Endothelial cell of umbilical vein (primary cell): ENCODE measurements at regions not wholly inside any gene's neighbourhood (a gene's known extent, or its start where the extent isn't known, plus 50 kb on each side); places are given as distances from the start of the nearest gene placed in this dataset.

Experiments used
- BruUV-seq: library from RNA; stranded (reverse); fragments of 400-500 nt; replicated peaks from 2 replicates; lab custom pipeline; 2021; lab: Mats Ljungman, UMichigan
- CTCF ChIA-PET: fragments of 300-600, 350-600 bp; sonication (Branson Sonifier 250); formaldehyde crosslinking; loops from one replicate; lab custom pipeline; 2021; ENCODE audit warnings: antibody characterized with exemption, inconsistent platforms; lab: Charles Lee
- POLR2A ChIA-PET: fragments of 300-600, 350-600 bp; sonication (Branson Sonifier 250); formaldehyde crosslinking; loops from one replicate; lab custom pipeline; 2021; ENCODE audit warnings: antibody characterized with exemption, inconsistent platforms; lab: Charles Lee
- DNase-seq: peaks from one replicate; pipeline ENCODE4 v3.0.0-alpha.2; 2011; ENCODE audit warnings: low read depth, low spot score
- FAIRE-seq: peaks from 2 replicates; lab custom pipeline; 2011; peaks lifted over from hg19 to GRCh38; lab: Jason Lieb, UNC
- H2AFZ ChIP-seq: 2 replicates; pipeline ENCODE4 v1.6.0; 2012; ENCODE audit warnings: low read depth, low read length, control low read depth, inconsistent platforms
- H3K27ac ChIP-seq: 2 replicates; pipeline ENCODE4 v1.5.1; 2011; ENCODE audit warnings: low read depth, mild to moderate bottlenecking, control low read depth, low read length, moderate library complexity; ENCODE audit not compliant: insufficient read depth
- H3K27me3 ChIP-seq, 2 experiments: 2 replicates each; pipeline versions ENCODE4 v1.6.0 to v1.6.1; 2011; ENCODE audit warnings: low read length in 2 of 2, mixed read lengths in 1 of 2; ENCODE audit not compliant: control insufficient read depth in 2 of 2, insufficient read depth in 2 of 2
- H3K36me3 ChIP-seq, 2 experiments: 2 replicates in 1 of 2; 3 replicates in 1 of 2; pipeline ENCODE4 v1.5.1; 2011; ENCODE audit warnings: low read length in 2 of 2, mild to moderate bottlenecking in 1 of 2, moderate library complexity in 1 of 2; ENCODE audit not compliant: control insufficient read depth in 2 of 2, insufficient read depth in 2 of 2; ENCODE audit errors: extremely low read depth in 1 of 2
- H3K4me1 ChIP-seq: 3 replicates; pipeline ENCODE4 v1.5.1; 2011; ENCODE audit warnings: mild to moderate bottlenecking, low read length; ENCODE audit not compliant: control insufficient read depth, insufficient read depth; ENCODE audit errors: extremely low read depth
- H3K4me2 ChIP-seq: 2 replicates; pipeline ENCODE4 v1.6.1; 2011; ENCODE audit warnings: low read length, control low read depth, mixed read lengths; ENCODE audit not compliant: insufficient read depth
- H3K4me3 ChIP-seq, 3 experiments: fragments of 200-600 bp in 1 of 3; sonication (generic), shearing (Covaris generic) in 1 of 3; replicated peaks in 1 of 3; 2 replicates each; pipeline ENCODE4 v1.5.1; 2011 to 2016; ENCODE audit warnings: control low read depth in 3 of 3, low read length in 3 of 3, mild to moderate bottlenecking in 2 of 3, inconsistent platforms in 1 of 3, low read depth in 1 of 3, moderate library complexity in 1 of 3; ENCODE audit not compliant: insufficient read depth in 1 of 3
- H3K79me2 ChIP-seq: 2 replicates; pipeline ENCODE4 v1.6.0; 2012; ENCODE audit warnings: low read length, inconsistent platforms; ENCODE audit not compliant: control insufficient read depth, insufficient read depth
- H3K9ac ChIP-seq: replicated peaks from 2 replicates; pipeline ENCODE3; 2011; ENCODE audit warnings: low read length, control low read depth; ENCODE audit not compliant: insufficient read depth; ENCODE audit errors: extremely low read depth
- H3K9me1 ChIP-seq: replicated peaks from 3 replicates; pipeline ENCODE4 v1.6.0; 2011; ENCODE audit warnings: mild to moderate bottlenecking, low read length; ENCODE audit not compliant: control insufficient read depth, insufficient read depth; ENCODE audit errors: extremely low read depth
- H3K9me3 ChIP-seq: replicated peaks from 2 replicates; pipeline ENCODE4 v1.5.1; 2012; ENCODE audit warnings: low read length, inconsistent platforms; ENCODE audit not compliant: control insufficient read depth, insufficient read depth
- H4K20me1 ChIP-seq: replicated peaks from 2 replicates; pipeline ENCODE3; 2011; ENCODE audit warnings: mild to moderate bottlenecking, low read length; ENCODE audit not compliant: control insufficient read depth, insufficient read depth; ENCODE audit errors: extremely low read depth
- EZH2 ChIP-seq: IDR thresholded peaks from 2 replicates; pipeline ENCODE4 v1.6.1; 2012; ENCODE audit warnings: borderline replicate concordance, low read depth, mild to moderate bottlenecking, moderate library complexity, low read length, inconsistent platforms; ENCODE audit not compliant: severe bottlenecking
- FOS ChIP-seq: IDR thresholded peaks from 2 replicates; pipeline ENCODE4 v1.6.1; 2011; ENCODE audit warnings: mild to moderate bottlenecking, low read length, moderate library complexity, borderline replicate concordance; ENCODE audit not compliant: insufficient read depth
- GATA2 ChIP-seq: IDR thresholded peaks from 2 replicates; pipeline ENCODE4 v1.7.0; 2011; ENCODE audit warnings: low read depth, mild to moderate bottlenecking, moderate library complexity, mixed read lengths, low read length; ENCODE audit not compliant: insufficient read length, insufficient read depth
- JUN ChIP-seq: IDR thresholded peaks from 2 replicates; pipeline ENCODE4 v1.6.1; 2011; ENCODE audit warnings: borderline replicate concordance, low read depth; ENCODE audit not compliant: insufficient read length, insufficient read depth
- MYC ChIP-seq: IDR thresholded peaks from one replicate; pipeline ENCODE4 v1.6.1; 2011; ENCODE audit warnings: mild to moderate bottlenecking, low read depth, low read length
- POLR2A ChIP-seq: IDR thresholded peaks from 2 replicates; pipeline ENCODE4 v1.6.1; 2012; ENCODE audit warnings: low read depth, mild to moderate bottlenecking, control low read depth, low read length
- POLR2AphosphoS5 ChIP-seq: IDR thresholded peaks from 2 replicates; pipeline ENCODE4 v1.6.1; 2012; ENCODE audit warnings: low read depth, mild to moderate bottlenecking, control low read depth, low read length, moderate library complexity; ENCODE audit not compliant: insufficient read depth
- dilution Hi-C: fragments of 300-500 bp; cut with MboI; formaldehyde crosslinking; loops from one replicate; pipeline ENCODE4 v1.15.0; 2019; ENCODE audit warnings: low sequenced_read_pairs; ENCODE audit not compliant: extremely low pct_ligation_motif_present
- intact Hi-C: fragments of 100-400 bp; cut with micrococcal nuclease; formaldehyde crosslinking; loops from one replicate; pipeline ENCODE4 v1.10.0; 2022
- TF ChIP-seq, protein P1 (sequence below), 2 donors: IDR thresholded peaks; 1 replicate in 1 of 2; 2 replicates in 1 of 2; pipeline ENCODE4 v1.5.1; 2011; ENCODE audit warnings: low read length in 2 of 2, mild to moderate bottlenecking in 2 of 2, moderate library complexity in 2 of 2, control low read depth in 1 of 2, inconsistent platforms in 1 of 2, low read depth in 1 of 2; ENCODE audit not compliant: insufficient read depth in 1 of 2; ENCODE audit errors: extremely low read depth in 1 of 2
- TF ChIP-seq, protein P2 (sequence below): IDR thresholded peaks from 2 replicates; pipeline ENCODE4 v1.6.1; 2011; ENCODE audit not compliant: insufficient read depth, insufficient read length

DNA sequence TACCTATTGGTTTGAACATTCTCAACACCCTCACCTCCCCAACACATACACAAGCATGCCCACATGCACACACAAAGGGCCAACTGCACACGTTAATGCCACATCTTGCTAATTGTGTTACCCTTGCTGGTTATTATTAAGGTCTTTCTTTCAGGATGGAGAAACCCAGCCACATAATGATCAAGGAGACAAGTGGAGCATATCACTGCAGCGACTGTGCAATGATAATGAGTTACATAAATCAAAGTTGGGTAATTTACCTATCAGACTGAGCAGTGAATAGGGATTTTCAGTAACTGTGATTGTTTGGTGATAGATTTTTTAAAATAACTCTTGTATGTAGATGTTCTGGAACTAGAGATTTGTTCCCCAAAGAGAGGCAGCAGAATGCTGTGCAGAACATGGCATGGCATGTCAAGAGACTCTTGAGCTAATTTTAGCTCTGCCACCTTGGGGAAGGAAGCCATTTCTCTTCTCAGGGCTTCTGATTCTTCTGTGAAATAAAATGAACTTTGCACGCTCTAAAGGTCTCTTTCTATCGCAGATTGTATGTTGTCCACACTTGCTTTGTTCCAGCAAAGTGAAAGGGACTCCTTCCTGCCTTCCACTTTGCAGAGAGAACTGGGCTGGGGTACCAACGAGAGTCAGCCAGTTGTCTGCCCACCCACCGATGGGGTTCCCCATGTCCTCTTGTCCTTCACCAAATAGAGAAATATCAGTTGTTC lies 126.0 kb upstream of the CAMK1G start:
- Histone ChIP-seq H3K27ac (no peak overlapping the region), H2AFZ (no peak overlapping the region), H3K4me3 (no peak overlapping the region), H3K9ac (no peak overlapping the region), H3K9me3 (no peaks in the 10 kb centered on the region), H3K4me2 (no peak overlapping the region), H3K4me1 (no peaks in the 10 kb centered on the region), H3K9me1 (no peaks in the 10 kb centered on the region), H3K36me3 (no peaks in the 10 kb centered on the region), H4K20me1 (no peaks in the 10 kb centered on the region), H3K27me3 (no peaks in the 10 kb centered on the region), H3K79me2 (no peaks in the 10 kb centered on the region)
- no peak for DNase-seq
- POLR2A ChIA-PET, result no interaction called here
- dilution Hi-C loops, result no loop called here
- intact Hi-C loops, result no loop called here
- CTCF ChIA-PET, result no interaction called here
- no peak for TF ChIP-seq MYC
- TF ChIP-seq FOS, result no peak
- no peak for TF ChIP-seq JUN
- no peak for TF ChIP-seq GATA2
- TF ChIP-seq POLR2AphosphoS5, result no peak
- TF ChIP-seq POLR2A, result no peak
- TF ChIP-seq, protein P1, sequence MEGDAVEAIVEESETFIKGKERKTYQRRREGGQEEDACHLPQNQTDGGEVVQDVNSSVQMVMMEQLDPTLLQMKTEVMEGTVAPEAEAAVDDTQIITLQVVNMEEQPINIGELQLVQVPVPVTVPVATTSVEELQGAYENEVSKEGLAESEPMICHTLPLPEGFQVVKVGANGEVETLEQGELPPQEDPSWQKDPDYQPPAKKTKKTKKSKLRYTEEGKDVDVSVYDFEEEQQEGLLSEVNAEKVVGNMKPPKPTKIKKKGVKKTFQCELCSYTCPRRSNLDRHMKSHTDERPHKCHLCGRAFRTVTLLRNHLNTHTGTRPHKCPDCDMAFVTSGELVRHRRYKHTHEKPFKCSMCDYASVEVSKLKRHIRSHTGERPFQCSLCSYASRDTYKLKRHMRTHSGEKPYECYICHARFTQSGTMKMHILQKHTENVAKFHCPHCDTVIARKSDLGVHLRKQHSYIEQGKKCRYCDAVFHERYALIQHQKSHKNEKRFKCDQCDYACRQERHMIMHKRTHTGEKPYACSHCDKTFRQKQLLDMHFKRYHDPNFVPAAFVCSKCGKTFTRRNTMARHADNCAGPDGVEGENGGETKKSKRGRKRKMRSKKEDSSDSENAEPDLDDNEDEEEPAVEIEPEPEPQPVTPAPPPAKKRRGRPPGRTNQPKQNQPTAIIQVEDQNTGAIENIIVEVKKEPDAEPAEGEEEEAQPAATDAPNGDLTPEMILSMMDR (IDR thresholded peaks at IDR 0.05; ENCODE audit: extremely low read depth in 1 of 2, insufficient read depth in 1 of 2, low read depth in 1 of 2, low read length in 2 of 2), result no peak
- no peak for TF ChIP-seq EZH2
- TF ChIP-seq, protein P2, sequence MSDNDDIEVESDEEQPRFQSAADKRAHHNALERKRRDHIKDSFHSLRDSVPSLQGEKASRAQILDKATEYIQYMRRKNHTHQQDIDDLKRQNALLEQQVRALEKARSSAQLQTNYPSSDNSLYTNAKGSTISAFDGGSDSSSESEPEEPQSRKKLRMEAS, result no peak
- FAIRE-seq, result no peak
- no TSS peak for BruUV-seq
